ENCODE measurements at regions not wholly inside any gene's neighbourhood (a gene's known extent, or its start where the extent isn't known, plus 50 kb on each side); places are given as distances from the start of the nearest gene placed in this dataset.

- TF ChIP-seq AFF4 (CRISPR knock-in tag; IDR thresholded peaks at IDR 0.05) (no peak), BRCA1 (IDR thresholded peaks at IDR 0.05) (no peak), BRCA1 (CRISPR knock-in tag; IDR thresholded peaks at IDR 0.05) (no peak), ZNF830 (CRISPR knock-in tag; IDR thresholded peaks at IDR 0.05) (no peak), ZNF140 (CRISPR knock-in tag; IDR thresholded peaks at IDR 0.05) (no peak), ETS1 (conservative IDR thresholded peaks at IDR 0.05; ENCODE audit: control insufficient read depth, low read depth, low read length) (no peak), NFIC (IDR thresholded peaks at IDR 0.05) (no peak), ZNF184 (CRISPR knock-in tag; IDR thresholded peaks at IDR 0.05) (0 out of 2 replicates have a peak, but pooled peaks have one; percentile 2), KLF10 (CRISPR knock-in tag; IDR thresholded peaks at IDR 0.05) (no peak), ZNF263 (CRISPR knock-in tag; IDR thresholded peaks at IDR 0.05; ENCODE audit: borderline replicate concordance) (no peak), DMBX1 (CRISPR knock-in tag; IDR thresholded peaks at IDR 0.05; ENCODE audit: borderline replicate concordance) (no peak), ZNF212 (CRISPR knock-in tag; IDR thresholded peaks at IDR 0.05) (no peak), ZKSCAN8 (CRISPR knock-in tag; IDR thresholded peaks at IDR 0.05) (no peak), MITF (IDR thresholded peaks at IDR 0.05) (no peak), ZNF232 (CRISPR knock-in tag; IDR thresholded peaks at IDR 0.05) (no peak)
- TF ChIP-seq, protein P1, sequence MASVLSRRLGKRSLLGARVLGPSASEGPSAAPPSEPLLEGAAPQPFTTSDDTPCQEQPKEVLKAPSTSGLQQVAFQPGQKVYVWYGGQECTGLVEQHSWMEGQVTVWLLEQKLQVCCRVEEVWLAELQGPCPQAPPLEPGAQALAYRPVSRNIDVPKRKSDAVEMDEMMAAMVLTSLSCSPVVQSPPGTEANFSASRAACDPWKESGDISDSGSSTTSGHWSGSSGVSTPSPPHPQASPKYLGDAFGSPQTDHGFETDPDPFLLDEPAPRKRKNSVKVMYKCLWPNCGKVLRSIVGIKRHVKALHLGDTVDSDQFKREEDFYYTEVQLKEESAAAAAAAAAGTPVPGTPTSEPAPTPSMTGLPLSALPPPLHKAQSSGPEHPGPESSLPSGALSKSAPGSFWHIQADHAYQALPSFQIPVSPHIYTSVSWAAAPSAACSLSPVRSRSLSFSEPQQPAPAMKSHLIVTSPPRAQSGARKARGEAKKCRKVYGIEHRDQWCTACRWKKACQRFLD (CRISPR knock-in tag; IDR thresholded peaks at IDR 0.05) = no peak
- TF ChIP-seq, protein P2, sequence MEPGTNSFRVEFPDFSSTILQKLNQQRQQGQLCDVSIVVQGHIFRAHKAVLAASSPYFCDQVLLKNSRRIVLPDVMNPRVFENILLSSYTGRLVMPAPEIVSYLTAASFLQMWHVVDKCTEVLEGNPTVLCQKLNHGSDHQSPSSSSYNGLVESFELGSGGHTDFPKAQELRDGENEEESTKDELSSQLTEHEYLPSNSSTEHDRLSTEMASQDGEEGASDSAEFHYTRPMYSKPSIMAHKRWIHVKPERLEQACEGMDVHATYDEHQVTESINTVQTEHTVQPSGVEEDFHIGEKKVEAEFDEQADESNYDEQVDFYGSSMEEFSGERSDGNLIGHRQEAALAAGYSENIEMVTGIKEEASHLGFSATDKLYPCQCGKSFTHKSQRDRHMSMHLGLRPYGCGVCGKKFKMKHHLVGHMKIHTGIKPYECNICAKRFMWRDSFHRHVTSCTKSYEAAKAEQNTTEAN (CRISPR knock-in tag; IDR thresholded peaks at IDR 0.05) = no peak
Observed at GRCh38 chr13:90256746-90257145, 1090.7 kb upstream of the MIR17HG start (continued).

Measured in K562 (cell line).